WI38 (cell line): ENCODE measurements at regions not wholly inside any gene's neighbourhood (a gene's known extent, or its start where the extent isn't known, plus 50 kb on each side); places are given as distances from the start of the nearest gene placed in this dataset.
A peak's percentile ranks its signal among the peaks of the same experiment; 100 is the strongest.

Source experiments
- H3K4me3 ChIP-seq: 2 replicates; pipeline ENCODE4 v1.5.1; 2011; ENCODE audit warnings: low read depth, mild to moderate bottlenecking, control low read depth, low read length
- TF ChIP-seq, protein P1 (sequence below): IDR thresholded peaks from 2 replicates; pipeline ENCODE4 v1.5.1; 2012; ENCODE audit warnings: low read depth, mild to moderate bottlenecking, control low read depth, low read length

DNA sequence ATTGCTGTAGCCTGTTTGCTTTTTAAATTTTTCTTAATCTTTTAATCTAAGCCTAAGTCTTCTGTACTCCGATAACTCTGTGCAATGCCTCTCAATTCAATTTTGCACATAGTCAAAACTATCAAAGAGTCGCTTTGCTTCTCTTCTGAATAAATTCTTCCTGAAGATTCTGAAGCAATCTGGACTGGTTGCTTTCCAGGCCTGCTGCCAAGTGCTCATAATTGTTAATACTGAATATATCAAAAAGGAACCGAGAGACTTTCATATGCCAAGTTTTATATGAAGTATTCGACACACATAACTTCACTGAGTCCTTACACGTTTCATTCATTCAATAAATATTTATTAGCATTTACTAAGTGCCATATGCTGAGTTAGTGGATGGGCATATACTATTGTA, 91.3 kb downstream of the EDNRB start:
- H3K4me3 ChIP-seq: no peak overlapping the region
- TF ChIP-seq, protein P1, sequence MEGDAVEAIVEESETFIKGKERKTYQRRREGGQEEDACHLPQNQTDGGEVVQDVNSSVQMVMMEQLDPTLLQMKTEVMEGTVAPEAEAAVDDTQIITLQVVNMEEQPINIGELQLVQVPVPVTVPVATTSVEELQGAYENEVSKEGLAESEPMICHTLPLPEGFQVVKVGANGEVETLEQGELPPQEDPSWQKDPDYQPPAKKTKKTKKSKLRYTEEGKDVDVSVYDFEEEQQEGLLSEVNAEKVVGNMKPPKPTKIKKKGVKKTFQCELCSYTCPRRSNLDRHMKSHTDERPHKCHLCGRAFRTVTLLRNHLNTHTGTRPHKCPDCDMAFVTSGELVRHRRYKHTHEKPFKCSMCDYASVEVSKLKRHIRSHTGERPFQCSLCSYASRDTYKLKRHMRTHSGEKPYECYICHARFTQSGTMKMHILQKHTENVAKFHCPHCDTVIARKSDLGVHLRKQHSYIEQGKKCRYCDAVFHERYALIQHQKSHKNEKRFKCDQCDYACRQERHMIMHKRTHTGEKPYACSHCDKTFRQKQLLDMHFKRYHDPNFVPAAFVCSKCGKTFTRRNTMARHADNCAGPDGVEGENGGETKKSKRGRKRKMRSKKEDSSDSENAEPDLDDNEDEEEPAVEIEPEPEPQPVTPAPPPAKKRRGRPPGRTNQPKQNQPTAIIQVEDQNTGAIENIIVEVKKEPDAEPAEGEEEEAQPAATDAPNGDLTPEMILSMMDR: no peak

DNA sequence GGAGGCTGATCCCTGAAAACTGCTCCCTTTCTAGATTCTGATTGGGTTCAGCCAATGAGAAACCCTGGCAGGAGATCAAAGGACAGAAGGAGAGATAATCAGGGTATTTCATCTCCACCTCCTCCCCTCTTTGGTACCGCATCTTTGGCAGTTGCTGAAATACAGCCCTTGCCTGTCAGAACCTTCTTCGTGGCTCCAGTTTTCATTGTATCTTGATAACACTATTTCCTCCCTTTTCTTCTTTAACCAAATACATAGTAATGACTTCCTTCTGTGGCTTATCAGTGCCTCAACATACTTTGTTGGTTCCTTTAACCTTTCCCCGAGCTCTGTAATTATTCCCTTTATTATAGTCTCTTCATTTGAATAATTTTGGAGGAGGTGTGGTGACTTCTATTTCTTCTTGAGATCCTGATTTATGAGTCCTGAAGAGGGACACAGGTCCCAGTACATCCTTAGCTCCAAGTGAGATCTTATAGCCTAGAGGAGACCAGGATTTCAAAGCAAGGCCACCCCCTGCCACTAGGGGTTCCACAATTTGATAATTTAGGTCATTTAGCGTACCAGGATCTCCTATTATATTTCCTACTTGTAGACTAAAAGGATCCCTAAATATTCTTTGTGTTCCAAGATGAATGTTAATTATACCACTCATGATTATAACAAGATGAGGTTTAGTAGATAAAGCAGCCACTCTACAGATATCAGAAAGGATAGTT, 98.0 kb downstream of the EDNRB start:
- H3K4me3 ChIP-seq: no peak overlapping the region
- TF ChIP-seq, protein P1: 0 out of 2 replicates have a peak, but pooled peaks have one; percentile 25

DNA sequence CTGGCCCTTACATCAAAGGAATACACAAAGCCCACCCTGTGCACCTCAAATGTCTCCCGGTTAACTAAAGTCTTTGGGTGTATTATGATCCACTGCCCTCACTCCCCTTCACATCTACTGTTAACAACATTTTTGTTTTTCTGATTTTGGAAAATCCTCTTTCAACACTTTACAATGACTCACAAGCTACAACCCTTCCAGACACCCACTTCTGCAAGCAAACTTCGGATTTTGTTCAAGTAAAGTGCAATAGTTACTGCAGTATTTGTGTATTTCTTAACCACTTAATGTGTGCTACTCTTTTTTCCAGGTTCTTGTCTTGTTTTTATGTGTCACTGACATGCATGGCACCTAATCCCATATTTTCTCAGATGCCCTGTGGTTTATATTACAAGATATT, 101.1 kb downstream of the EDNRB start:
- TF ChIP-seq, protein P1: no peak
- no peak overlapping the region for H3K4me3 ChIP-seq

GRCh38 chr13:77815330-77815729, 103.3 kb downstream of the EDNRB start:
- TF ChIP-seq, protein P1: no peak
- no peak overlapping the region for H3K4me3 ChIP-seq
